HEK293 (cell line): ENCODE measurements at regions not wholly inside any gene's neighbourhood (a gene's known extent, or its start where the extent isn't known, plus 50 kb on each side); places are given as distances from the start of the nearest gene placed in this dataset.

Experiments
- TF ChIP-seq, protein P1 (sequence below): fragments of 450-650 bp; formaldehyde crosslinking; IDR thresholded peaks from 2 replicates; pipeline ENCODE4 v1.5.1; 2016; ENCODE audit warnings: missing biosample characterization, missing genetic modification characterization
- TF ChIP-seq, protein P2 (sequence below): fragments of 450-650 bp; formaldehyde crosslinking; IDR thresholded peaks from 2 replicates; pipeline ENCODE4 v1.5.1; 2017; ENCODE audit warnings: missing biosample characterization, missing genetic modification characterization

DNA sequence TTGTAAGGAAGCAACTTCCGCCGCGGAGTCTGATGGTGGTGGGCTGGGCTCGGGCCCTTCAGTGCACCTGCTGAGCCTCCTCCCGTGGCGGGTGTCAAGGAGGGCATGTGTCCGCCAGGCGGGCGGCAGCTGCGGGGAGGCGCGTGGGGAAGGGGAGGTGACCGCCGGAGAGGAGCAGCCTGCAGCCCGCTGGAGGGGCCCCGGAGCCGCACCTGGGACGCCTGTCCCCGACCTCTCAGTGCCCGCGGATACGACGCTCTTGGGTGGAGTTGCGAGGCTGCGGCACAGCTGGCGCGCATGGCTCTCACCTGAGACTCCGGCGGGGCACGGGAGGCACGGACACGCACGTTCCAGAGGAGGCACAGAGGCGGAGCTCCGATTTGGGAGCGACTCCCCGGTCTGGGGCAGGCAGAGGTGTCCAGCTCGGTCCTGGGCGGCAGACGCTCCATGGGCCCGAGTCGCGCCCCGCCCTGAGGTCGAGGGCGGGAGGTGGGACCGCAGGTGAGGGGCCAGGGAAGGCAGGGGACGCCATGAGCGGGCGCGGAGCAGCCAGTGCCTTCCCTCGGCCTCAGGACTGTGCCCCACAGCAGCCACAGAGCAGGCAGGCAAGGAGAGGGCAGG is 50.2 kb upstream of the PRR20G start (continued):
- TF ChIP-seq, protein P1, sequence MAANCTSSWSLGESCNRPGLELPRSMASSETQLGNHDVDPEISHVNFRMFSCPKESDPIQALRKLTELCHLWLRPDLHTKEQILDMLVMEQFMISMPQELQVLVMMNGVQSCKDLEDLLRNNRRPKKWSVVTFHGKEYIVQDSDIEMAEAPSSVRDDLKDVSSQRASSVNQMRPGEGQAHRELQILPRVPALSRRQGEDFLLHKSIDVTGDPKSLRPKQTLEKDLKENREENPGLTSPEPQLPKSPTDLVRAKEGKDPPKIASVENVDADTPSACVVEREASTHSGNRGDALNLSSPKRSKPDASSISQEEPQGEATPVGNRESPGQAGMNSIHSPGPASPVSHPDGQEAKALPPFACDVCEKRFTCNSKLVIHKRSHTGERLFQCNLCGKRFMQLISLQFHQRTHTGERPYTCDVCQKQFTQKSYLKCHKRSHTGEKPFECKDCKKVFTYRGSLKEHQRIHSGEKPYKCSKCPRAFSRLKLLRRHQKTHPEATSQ (tag by site-specific recombination) = no peak
- TF ChIP-seq, protein P2, sequence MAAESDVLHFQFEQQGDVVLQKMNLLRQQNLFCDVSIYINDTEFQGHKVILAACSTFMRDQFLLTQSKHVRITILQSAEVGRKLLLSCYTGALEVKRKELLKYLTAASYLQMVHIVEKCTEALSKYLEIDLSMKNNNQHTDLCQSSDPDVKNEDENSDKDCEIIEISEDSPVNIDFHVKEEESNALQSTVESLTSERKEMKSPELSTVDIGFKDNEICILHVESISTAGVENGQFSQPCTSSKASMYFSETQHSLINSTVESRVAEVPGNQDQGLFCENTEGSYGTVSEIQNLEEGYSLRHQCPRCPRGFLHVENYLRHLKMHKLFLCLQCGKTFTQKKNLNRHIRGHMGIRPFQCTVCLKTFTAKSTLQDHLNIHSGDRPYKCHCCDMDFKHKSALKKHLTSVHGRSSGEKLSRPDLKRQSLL (tag by site-specific recombination) = no peak
- TF ChIP-seq, all 188 proteins: peak for 0
